ENCODE measurements at regions not wholly inside any gene's neighbourhood (a gene's known extent, or its start where the extent isn't known, plus 50 kb on each side); places are given as distances from the start of the nearest gene placed in this dataset.

- TF ChIP-seq, protein P1, sequence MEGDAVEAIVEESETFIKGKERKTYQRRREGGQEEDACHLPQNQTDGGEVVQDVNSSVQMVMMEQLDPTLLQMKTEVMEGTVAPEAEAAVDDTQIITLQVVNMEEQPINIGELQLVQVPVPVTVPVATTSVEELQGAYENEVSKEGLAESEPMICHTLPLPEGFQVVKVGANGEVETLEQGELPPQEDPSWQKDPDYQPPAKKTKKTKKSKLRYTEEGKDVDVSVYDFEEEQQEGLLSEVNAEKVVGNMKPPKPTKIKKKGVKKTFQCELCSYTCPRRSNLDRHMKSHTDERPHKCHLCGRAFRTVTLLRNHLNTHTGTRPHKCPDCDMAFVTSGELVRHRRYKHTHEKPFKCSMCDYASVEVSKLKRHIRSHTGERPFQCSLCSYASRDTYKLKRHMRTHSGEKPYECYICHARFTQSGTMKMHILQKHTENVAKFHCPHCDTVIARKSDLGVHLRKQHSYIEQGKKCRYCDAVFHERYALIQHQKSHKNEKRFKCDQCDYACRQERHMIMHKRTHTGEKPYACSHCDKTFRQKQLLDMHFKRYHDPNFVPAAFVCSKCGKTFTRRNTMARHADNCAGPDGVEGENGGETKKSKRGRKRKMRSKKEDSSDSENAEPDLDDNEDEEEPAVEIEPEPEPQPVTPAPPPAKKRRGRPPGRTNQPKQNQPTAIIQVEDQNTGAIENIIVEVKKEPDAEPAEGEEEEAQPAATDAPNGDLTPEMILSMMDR (IDR thresholded peaks at IDR 0.05; ENCODE audit: poor library complexity): no peak
- TF ChIP-seq EZH2 (IDR thresholded peaks at IDR 0.05; ENCODE audit: borderline replicate concordance): no peak
- TF ChIP-seq EZH2phosphoT487 (IDR thresholded peaks at IDR 0.05; ENCODE audit: low read depth, severe bottlenecking, unreplicated experiment): no peak
Observed at GRCh38 chr1:195763907-195764374, 844.3 kb downstream of the KCNT2 start.
